ENCODE measurements at regions not wholly inside any gene's neighbourhood (a gene's known extent, or its start where the extent isn't known, plus 50 kb on each side); places are given as distances from the start of the nearest gene placed in this dataset.
"Not testable (repeated sequence)": the region's sequence is repeated elsewhere in the genome, so short reads cannot be mapped to it uniquely, and the experiment has no call there.

- no peak for DNase-seq (ENCODE audit: low spot score)
Observed at GRCh38 chr16:65837464-65837863, 529.0 kb upstream of the CDH5 start.

- no peak for DNase-seq (ENCODE audit: low spot score)
Observed at GRCh38 chr16:65834688-65835087, 531.8 kb upstream of the CDH5 start.

- DNase-seq (ENCODE audit: low spot score) = peak; percentile 16
Observed at GRCh38 chr16:65833171-65833871, 533.2 kb upstream of the CDH5 start.

GRCh38 chr16:65832679-65833078 lies 533.8 kb upstream of the CDH5 start:
- no peak for DNase-seq (ENCODE audit: low spot score)

GRCh38 chr16:65831903-65832666 lies 534.4 kb upstream of the CDH5 start:
- DNase-seq (ENCODE audit: low spot score) = no peak

- DNase-seq (ENCODE audit: low spot score) = no peak
Observed at GRCh38 chr16:65829076-65829475, 537.4 kb upstream of the CDH5 start.

- no peak for DNase-seq (ENCODE audit: low spot score)
Observed at GRCh38 chr16:65828296-65828695, 538.2 kb upstream of the CDH5 start.

GRCh38 chr16:65827231-65827630 lies 539.3 kb upstream of the CDH5 start:
- no peak for DNase-seq (ENCODE audit: low spot score)

- DNase-seq (ENCODE audit: low spot score) = no peak
Observed at GRCh38 chr16:65825191-65825856, 541.2 kb upstream of the CDH5 start.

GRCh38 chr16:65822148-65822547 lies 544.3 kb upstream of the CDH5 start:
- no peak for DNase-seq (ENCODE audit: low spot score)

GRCh38 chr16:65819136-65819898 lies 547.2 kb upstream of the CDH5 start:
- DNase-seq (ENCODE audit: low spot score) = no peak

GRCh38 chr16:65817799-65818198 lies 548.7 kb upstream of the CDH5 start:
- no peak for DNase-seq (ENCODE audit: low spot score)

- DNase-seq (ENCODE audit: low spot score) = no peak
Observed at GRCh38 chr16:65817066-65817465, 549.4 kb upstream of the CDH5 start.

GRCh38 chr16:65816556-65816955 lies 549.9 kb upstream of the CDH5 start:
- DNase-seq (ENCODE audit: low spot score) = no peak

GRCh38 chr16:65815707-65816106 lies 550.8 kb upstream of the CDH5 start:
- no peak for DNase-seq (ENCODE audit: low spot score)

GRCh38 chr16:65813879-65814278 lies 552.6 kb upstream of the CDH5 start:
- DNase-seq (ENCODE audit: low spot score) = not testable (repeated sequence)

- no peak for DNase-seq (ENCODE audit: low spot score)
Observed at GRCh38 chr16:65809627-65810026, 556.9 kb upstream of the CDH5 start.

- no peak for DNase-seq (ENCODE audit: low spot score)
Observed at GRCh38 chr16:65808790-65809189, 557.7 kb upstream of the CDH5 start.

GRCh38 chr16:65807858-65808257 lies 558.6 kb upstream of the CDH5 start:
- no peak for DNase-seq (ENCODE audit: low spot score)

- DNase-seq (ENCODE audit: low spot score) = not testable (repeated sequence)
Observed at GRCh38 chr16:65805704-65806103, 560.8 kb upstream of the CDH5 start.

- no peak for DNase-seq (ENCODE audit: low spot score)
Observed at GRCh38 chr16:65796481-65796880, 570.0 kb upstream of the CDH5 start.

GRCh38 chr16:65794973-65795372 lies 571.5 kb upstream of the CDH5 start:
- no peak for DNase-seq (ENCODE audit: low spot score)

Measured in hepatic stellate cell (primary cell).